AG10803 (cell line): ENCODE measurements at regions not wholly inside any gene's neighbourhood (a gene's known extent, or its start where the extent isn't known, plus 50 kb on each side); places are given as distances from the start of the nearest gene placed in this dataset.
A peak's percentile ranks its signal among the peaks of the same experiment; 100 is the strongest.

Source experiments
- DNase-seq: peaks from one replicate; pipeline ENCODE4 v3.0.0; 2010; ENCODE audit warnings: low read depth
- H3K4me3 ChIP-seq: 2 replicates; pipeline ENCODE4 v1.5.1; 2011; ENCODE audit warnings: mild to moderate bottlenecking, low read length, control low read depth
- CTCF ChIP-seq: conservative IDR thresholded peaks from 2 replicates; pipeline ENCODE4 v1.5.1; 2011; ENCODE audit warnings: mild to moderate bottlenecking, low read length, control low read depth, inconsistent platforms

- no peak overlapping the region for H3K4me3 ChIP-seq
- DNase-seq, result no peak
- no peak for TF ChIP-seq CTCF
Measured at GRCh38 chr3:18044191-18044590, 301.8 kb upstream of the TBC1D5 start.

GRCh38 chr3:18036450-18036815 is 294.0 kb upstream of the TBC1D5 start:
- DNase-seq, result no peak
- no peak for TF ChIP-seq CTCF
- H3K4me3 ChIP-seq, result no peak overlapping the region

GRCh38 chr3:18035641-18036449 is 293.4 kb upstream of the TBC1D5 start:
- TF ChIP-seq CTCF, result no peak
- H3K4me3 ChIP-seq, result no peak overlapping the region
- no peak for DNase-seq

GRCh38 chr3:18033581-18034108 is 291.2 kb upstream of the TBC1D5 start:
- no peak overlapping the region for H3K4me3 ChIP-seq
- DNase-seq, result no peak
- no peak for TF ChIP-seq CTCF

DNA sequence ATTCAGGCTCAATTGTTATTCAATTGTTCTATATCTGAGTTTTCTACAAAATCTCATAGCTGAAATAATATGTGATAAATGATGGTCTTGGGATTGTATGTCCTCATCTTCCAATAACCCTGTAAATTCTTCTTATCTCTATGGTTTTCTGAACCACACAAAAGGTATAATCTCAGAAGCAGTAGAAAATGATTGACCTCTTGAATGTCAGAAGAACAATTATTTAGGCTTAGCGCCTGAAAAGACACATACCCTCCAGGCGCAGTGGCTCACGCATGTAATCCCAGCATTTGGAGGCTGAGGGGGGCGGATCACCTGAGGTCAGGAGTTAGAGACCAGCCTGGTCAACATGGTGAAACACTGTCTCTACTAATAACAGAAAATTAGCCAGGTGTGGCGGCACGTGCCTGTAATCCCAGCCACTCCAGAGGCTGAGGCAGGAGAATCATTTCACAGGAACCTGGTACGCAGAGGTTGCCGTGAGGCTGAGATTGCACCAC is 288.0 kb upstream of the TBC1D5 start:
- no peak overlapping the region for H3K4me3 ChIP-seq
- no peak for TF ChIP-seq CTCF
- DNase-seq, result no peak

DNA sequence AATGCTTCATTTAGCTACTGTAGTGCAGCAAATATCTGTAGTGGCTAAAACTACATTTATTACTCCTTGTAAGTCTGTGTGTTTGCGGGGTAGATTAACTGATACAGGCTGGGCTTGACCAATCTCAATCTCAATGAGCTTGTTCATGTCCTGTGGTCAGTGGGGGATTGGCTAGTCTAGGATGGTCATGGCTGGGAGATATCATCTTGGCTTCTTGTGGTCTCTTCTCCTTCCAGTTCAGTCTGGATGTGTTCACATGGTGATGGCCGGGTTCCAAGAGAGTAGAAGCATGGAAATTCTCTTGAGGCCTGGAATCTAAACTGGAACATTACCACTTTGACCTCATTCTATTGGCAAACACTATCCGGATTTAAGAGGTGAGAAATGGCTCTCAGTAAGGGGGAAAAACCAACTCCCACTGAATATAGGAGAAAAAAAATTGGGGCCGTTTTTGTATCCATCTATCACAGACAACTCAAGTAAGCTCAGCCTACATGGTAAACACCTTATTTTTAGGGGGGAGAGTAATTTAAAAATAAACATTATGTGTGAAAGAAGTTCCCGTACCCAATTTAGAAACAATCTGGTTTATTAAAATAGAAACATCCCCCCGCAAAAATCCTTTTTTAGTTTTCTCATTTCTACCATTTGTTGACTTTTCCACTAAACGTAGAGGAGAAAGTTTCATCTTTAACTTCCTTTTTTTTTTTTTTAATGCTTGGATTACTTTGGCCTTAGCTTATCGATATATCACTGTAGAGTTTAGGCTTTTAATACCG is 284.9 kb upstream of the TBC1D5 start:
- TF ChIP-seq CTCF, result no peak
- DNase-seq, result peak; percentile 16
- no peak overlapping the region for H3K4me3 ChIP-seq

- H3K4me3 ChIP-seq, result no peak overlapping the region
- TF ChIP-seq CTCF, result no peak
- no peak for DNase-seq
Measured at GRCh38 chr3:18024715-18025114, 282.3 kb upstream of the TBC1D5 start.
